Sigmoid colon (tissue), 3 donors: ENCODE measurements at regions not wholly inside any gene's neighbourhood (a gene's known extent, or its start where the extent isn't known, plus 50 kb on each side); places are given as distances from the start of the nearest gene placed in this dataset.

Experiments
- CTCF ChIP-seq, 4 experiments: fragments of 450-650 bp in 3 of 4; fragments of 200-600 bp in 1 of 4; IDR thresholded peaks; one replicate each; pipeline ENCODE4 v1.5.1; 2016 to 2019; ENCODE audit warnings: antibody characterized with exemption in 4 of 4, mild to moderate bottlenecking in 3 of 4, moderate library complexity in 2 of 4
- POLR2A ChIP-seq, 2 donors: fragments of 450-650 bp; IDR thresholded peaks; one replicate each; pipeline ENCODE4 v1.6.1; 2016; ENCODE audit warnings: antibody characterized with exemption in 2 of 2, mild to moderate bottlenecking in 2 of 2, moderate library complexity in 2 of 2

GRCh38 chr14:38770251-38770650 is 332.8 kb downstream of the SEC23A start:
- no peak for TF ChIP-seq CTCF (IDR thresholded peaks at IDR 0.05)
- no peak for TF ChIP-seq POLR2A (IDR thresholded peaks at IDR 0.05)
